ENCODE measurements at regions not wholly inside any gene's neighbourhood (a gene's known extent, or its start where the extent isn't known, plus 50 kb on each side); places are given as distances from the start of the nearest gene placed in this dataset.

DNA sequence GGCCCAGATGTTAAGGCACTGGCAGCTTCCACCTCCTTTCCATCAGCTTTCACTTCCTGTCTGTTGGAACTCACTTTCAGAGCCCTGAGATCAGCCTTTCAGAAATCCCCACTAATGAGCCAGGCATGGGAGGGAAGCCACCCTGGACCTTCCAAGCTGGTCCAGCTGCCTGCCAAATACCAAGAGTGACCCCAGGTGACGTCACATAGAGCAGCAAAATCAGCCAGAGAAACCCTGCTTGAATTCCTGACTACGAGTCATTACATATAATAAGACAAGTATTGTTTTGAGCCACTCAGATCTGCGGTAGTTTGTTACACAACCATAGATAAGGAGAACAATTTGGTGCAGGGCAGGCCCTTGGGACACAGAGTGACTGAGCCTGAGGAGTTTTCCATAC lies 556.0 kb upstream of the JAG1 start:
- no peak for TF ChIP-seq EZH2 (optimal IDR thresholded peaks at IDR 0.05; ENCODE audit: low read depth, low read length)
- TF ChIP-seq, protein P1, sequence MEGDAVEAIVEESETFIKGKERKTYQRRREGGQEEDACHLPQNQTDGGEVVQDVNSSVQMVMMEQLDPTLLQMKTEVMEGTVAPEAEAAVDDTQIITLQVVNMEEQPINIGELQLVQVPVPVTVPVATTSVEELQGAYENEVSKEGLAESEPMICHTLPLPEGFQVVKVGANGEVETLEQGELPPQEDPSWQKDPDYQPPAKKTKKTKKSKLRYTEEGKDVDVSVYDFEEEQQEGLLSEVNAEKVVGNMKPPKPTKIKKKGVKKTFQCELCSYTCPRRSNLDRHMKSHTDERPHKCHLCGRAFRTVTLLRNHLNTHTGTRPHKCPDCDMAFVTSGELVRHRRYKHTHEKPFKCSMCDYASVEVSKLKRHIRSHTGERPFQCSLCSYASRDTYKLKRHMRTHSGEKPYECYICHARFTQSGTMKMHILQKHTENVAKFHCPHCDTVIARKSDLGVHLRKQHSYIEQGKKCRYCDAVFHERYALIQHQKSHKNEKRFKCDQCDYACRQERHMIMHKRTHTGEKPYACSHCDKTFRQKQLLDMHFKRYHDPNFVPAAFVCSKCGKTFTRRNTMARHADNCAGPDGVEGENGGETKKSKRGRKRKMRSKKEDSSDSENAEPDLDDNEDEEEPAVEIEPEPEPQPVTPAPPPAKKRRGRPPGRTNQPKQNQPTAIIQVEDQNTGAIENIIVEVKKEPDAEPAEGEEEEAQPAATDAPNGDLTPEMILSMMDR (IDR thresholded peaks at IDR 0.05; ENCODE audit: low read length) = no peak
- TF ChIP-seq EZH2phosphoT487 (IDR thresholded peaks at IDR 0.05; ENCODE audit: low read length) = no peak
